ENCODE measurements at regions not wholly inside any gene's neighbourhood (a gene's known extent, or its start where the extent isn't known, plus 50 kb on each side); places are given as distances from the start of the nearest gene placed in this dataset.
"Not testable (repeated sequence)": the region's sequence is repeated elsewhere in the genome, so short reads cannot be mapped to it uniquely, and the experiment has no call there.

GRCh38 chr2:41326851-41327250, 721.0 kb upstream of the PKDCC start:
- WGBS (ENCODE audit: insufficient coverage, low coverage, low lambda C conversion rate, missing lambda C conversion rate) = 28% methylated on average over 2 of the region's 2 CpGs
- Histone ChIP-seq H3K36me3 (no peaks in the 10 kb centered on the region), H3K27me3 (no peaks in the 10 kb centered on the region), H3K4me1 (no peaks in the 10 kb centered on the region), H3K27ac (no peak overlapping the region), H3K4me3 (no peak overlapping the region), H3K9me3 (no peaks in the 10 kb centered on the region)
- intact Hi-C loops (cut with DNase I) = no loop called here
- no peak for TF ChIP-seq POLR2A (IDR thresholded peaks at IDR 0.05)
- TF ChIP-seq CTCF (IDR thresholded peaks at IDR 0.05) = no peak
- no peak for DNase-seq
- ATAC-seq = no peak

GRCh38 chr2:41329040-41329439, 718.8 kb upstream of the PKDCC start:
- no peaks in the 10 kb centered on the region for H3K4me1 ChIP-seq
- intact Hi-C loops (cut with DNase I) = no loop called here
- DNase-seq = no peak
- ATAC-seq = no peak
- H3K36me3 ChIP-seq = no peaks in the 10 kb centered on the region
- H3K9me3 ChIP-seq = no peaks in the 10 kb centered on the region
- no peak overlapping the region for H3K4me3 ChIP-seq
- 63% methylated on average over 2 of the region's 3 CpGs for WGBS (ENCODE audit: insufficient coverage, low coverage, low lambda C conversion rate, missing lambda C conversion rate)
- no peaks in the 10 kb centered on the region for H3K27me3 ChIP-seq
- TF ChIP-seq POLR2A (IDR thresholded peaks at IDR 0.05) (no peak), CTCF (IDR thresholded peaks at IDR 0.05) (no peak)
- no peak overlapping the region for H3K27ac ChIP-seq

GRCh38 chr2:41334159-41334558, 713.7 kb upstream of the PKDCC start:
- WGBS (ENCODE audit: insufficient coverage, low coverage, low lambda C conversion rate, missing lambda C conversion rate) = 40% methylated on average over 2 of the region's 2 CpGs
- TF ChIP-seq CTCF (IDR thresholded peaks at IDR 0.05) (no peak), POLR2A (IDR thresholded peaks at IDR 0.05) (no peak)
- no peak for ATAC-seq
- intact Hi-C loops (cut with DNase I) = no loop called here
- Histone ChIP-seq H3K27ac (no peak overlapping the region), H3K4me1 (no peaks in the 10 kb centered on the region), H3K9me3 (no peaks in the 10 kb centered on the region), H3K4me3 (no peak overlapping the region), H3K27me3 (no peaks in the 10 kb centered on the region), H3K36me3 (no peaks in the 10 kb centered on the region)
- no peak for DNase-seq

GRCh38 chr2:41335573-41335972, 712.2 kb upstream of the PKDCC start:
- H3K4me3 ChIP-seq; H3K4me1 ChIP-seq; H3K9me3 ChIP-seq; H3K36me3 ChIP-seq; ATAC-seq; H3K27ac ChIP-seq; intact Hi-C loops (cut with DNase I); DNase-seq; H3K27me3 ChIP-seq: not testable (repeated sequence)
- no CpG with 5 or more reads among the region's 31 CpGs for WGBS (ENCODE audit: insufficient coverage, low coverage, low lambda C conversion rate, missing lambda C conversion rate)

- no peak overlapping the region for H3K27ac ChIP-seq
- TF ChIP-seq POLR2A (IDR thresholded peaks at IDR 0.05) (no peak), CTCF (IDR thresholded peaks at IDR 0.05) (no peak)
- H3K4me3 ChIP-seq = no peak overlapping the region
- H3K27me3 ChIP-seq = no peaks in the 10 kb centered on the region
- H3K36me3 ChIP-seq = no peaks in the 10 kb centered on the region
- H3K4me1 ChIP-seq = no peaks in the 10 kb centered on the region
- no peak for DNase-seq
- no peaks in the 10 kb centered on the region for H3K9me3 ChIP-seq
- 43% methylated on average over 4 of the region's 4 CpGs for WGBS (ENCODE audit: insufficient coverage, low coverage, low lambda C conversion rate, missing lambda C conversion rate)
- ATAC-seq = no peak
- intact Hi-C loops (cut with DNase I) = no loop called here
Measured at GRCh38 chr2:41337956-41338355, 709.9 kb upstream of the PKDCC start.
